Ovary (tissue), 7 donors: ENCODE measurements at regions not wholly inside any gene's neighbourhood (a gene's known extent, or its start where the extent isn't known, plus 50 kb on each side); places are given as distances from the start of the nearest gene placed in this dataset.

Source experiments
- DNase-seq, 5 donors: peaks; one replicate each; pipeline ENCODE4 v3.0.0-alpha.2; 2019 to 2020
- H3K27ac ChIP-seq, 2 donors: fragments of 200-600 bp; one replicate each; pipeline versions ENCODE4 v1.5.1 to v1.8.0; 2019 to 2022
- H3K27me3 ChIP-seq: fragments of 200-600 bp; one replicate; pipeline ENCODE4 v1.8.0; 2022
- H3K36me3 ChIP-seq: fragments of 200-600 bp; sonication (generic); one replicate; pipeline ENCODE4 v1.5.1; 2019
- H3K4me1 ChIP-seq: one replicate; pipeline ENCODE4 v1.8.1; 2013; ENCODE audit warnings: mild to moderate bottlenecking, moderate library complexity; ENCODE audit not compliant: insufficient read depth
- H3K4me3 ChIP-seq: fragments of 200-600 bp; sonication (generic); one replicate; pipeline ENCODE4 v1.5.1; 2017
- H3K9me3 ChIP-seq, 2 donors: fragments of 200-600 bp in 1 of 2; sonication (generic) in 1 of 2; one replicate each; pipeline versions ENCODE4 v1.5.1 to v1.8.1; 2013 to 2019; ENCODE audit warnings: mild to moderate bottlenecking in 1 of 2, moderate library complexity in 1 of 2
- EP300 ChIP-seq: sonication (generic); formaldehyde crosslinking; IDR thresholded peaks from one replicate; pipeline ENCODE4 v1.6.1; 2017; ENCODE audit warnings: antibody characterized with exemption
- POLR2A ChIP-seq: fragments of 450-650 bp; IDR thresholded peaks from one replicate; pipeline ENCODE4 v1.6.1; 2017; ENCODE audit warnings: antibody characterized with exemption, mild to moderate bottlenecking, moderate library complexity
- WGBS, 3 donors: extraction: QIAGEN DNeasy Blood & Tissue Kit in 1 of 3; methylation state at CpG; one replicate each; pipeline versions ENCODE4 v1.1.5 to v1.1.7; 2013 to 2017; 5-methylcytosine and 5-hydroxymethylcytosine counted together
- intact Hi-C, 4 donors: fragments of 100-400 bp; cut with DNase I; formaldehyde crosslinking; loops; one replicate each; pipeline versions ENCODE4 v1.11.0 to v1.15.1; 2022 to 2023
- TF ChIP-seq, protein P1 (sequence below), 3 donors: fragments of 450-650 bp in 2 of 3; fragments of 200-600 bp in 1 of 3; IDR thresholded peaks; one replicate each; pipeline versions ENCODE4 v1.5.1 to v1.8.0; 2016 to 2022; ENCODE audit warnings: antibody characterized with exemption in 3 of 3, mild to moderate bottlenecking in 1 of 3
- donor health status: DM: no; HTN: no; CAD: no; lungs with moderate emphysema.
- donor health status: DM: no; HTN: no; CAD: no.
- donor health status: Bipolar disorder and iron deficiency.
- donor health status: DM: no; HTN: no; CAD: no.
- donor health status: DM: yes; HTN: yes; CAD: no.

DNA sequence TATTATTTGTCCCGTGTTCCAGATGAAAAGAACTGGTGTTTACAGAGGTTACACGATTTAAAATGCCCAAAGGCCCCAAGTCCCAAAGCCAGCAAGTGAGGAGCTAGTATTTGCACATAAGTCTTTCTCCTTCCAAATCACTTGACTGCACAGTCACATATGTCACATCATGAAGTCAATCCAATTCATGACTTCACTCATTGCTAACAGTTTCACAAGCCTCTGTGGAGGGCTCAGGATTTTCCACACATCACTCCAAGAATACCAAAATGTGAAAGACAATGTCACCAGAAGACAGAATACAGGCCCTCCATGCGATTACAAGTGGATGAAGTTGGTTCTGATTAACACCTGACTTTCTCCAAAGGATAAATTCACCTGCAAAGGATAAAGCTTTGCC lies 283.1 kb upstream of the UBE2E2 start:
- H3K27ac ChIP-seq: no peak overlapping the region
- no peaks in the 10 kb centered on the region for H3K9me3 ChIP-seq
- WGBS, 3 donors: 74 to 86% (median 84%) methylated on average over 3 of the region's 3 CpGs
- H3K27me3 ChIP-seq: no peaks in the 10 kb centered on the region
- no peaks in the 10 kb centered on the region for H3K36me3 ChIP-seq
- peaks cover 2% of the 10 kb centered on the region for H3K4me1 ChIP-seq
- H3K4me3 ChIP-seq: no peak overlapping the region
- intact Hi-C loops: no loop called here
- TF ChIP-seq, protein P1, sequence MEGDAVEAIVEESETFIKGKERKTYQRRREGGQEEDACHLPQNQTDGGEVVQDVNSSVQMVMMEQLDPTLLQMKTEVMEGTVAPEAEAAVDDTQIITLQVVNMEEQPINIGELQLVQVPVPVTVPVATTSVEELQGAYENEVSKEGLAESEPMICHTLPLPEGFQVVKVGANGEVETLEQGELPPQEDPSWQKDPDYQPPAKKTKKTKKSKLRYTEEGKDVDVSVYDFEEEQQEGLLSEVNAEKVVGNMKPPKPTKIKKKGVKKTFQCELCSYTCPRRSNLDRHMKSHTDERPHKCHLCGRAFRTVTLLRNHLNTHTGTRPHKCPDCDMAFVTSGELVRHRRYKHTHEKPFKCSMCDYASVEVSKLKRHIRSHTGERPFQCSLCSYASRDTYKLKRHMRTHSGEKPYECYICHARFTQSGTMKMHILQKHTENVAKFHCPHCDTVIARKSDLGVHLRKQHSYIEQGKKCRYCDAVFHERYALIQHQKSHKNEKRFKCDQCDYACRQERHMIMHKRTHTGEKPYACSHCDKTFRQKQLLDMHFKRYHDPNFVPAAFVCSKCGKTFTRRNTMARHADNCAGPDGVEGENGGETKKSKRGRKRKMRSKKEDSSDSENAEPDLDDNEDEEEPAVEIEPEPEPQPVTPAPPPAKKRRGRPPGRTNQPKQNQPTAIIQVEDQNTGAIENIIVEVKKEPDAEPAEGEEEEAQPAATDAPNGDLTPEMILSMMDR (IDR thresholded peaks at IDR 0.05): no peak
- TF ChIP-seq POLR2A: no peak
- no peak for TF ChIP-seq EP300
- DNase-seq: no peak

DNA sequence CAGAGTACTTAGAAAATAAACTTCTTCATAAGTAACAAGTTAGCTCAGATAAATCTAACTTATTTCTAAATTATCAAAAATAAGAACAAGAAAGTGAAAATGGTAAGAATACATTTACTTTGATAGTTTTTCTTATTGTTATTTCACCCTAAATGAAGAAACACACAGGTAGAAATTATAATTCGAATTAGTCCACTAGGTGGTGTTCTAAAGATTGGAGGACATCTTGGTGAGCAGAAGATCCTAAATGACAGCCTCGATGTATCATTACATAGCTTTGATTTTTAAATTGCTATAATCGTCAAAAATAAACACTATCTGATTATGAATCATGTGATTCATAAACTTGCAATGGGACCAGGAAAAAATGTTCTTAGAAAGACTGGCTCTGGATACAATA lies 280.8 kb upstream of the UBE2E2 start:
- 47 to 55% (median 52%) methylated on average over 3 of the region's 3 CpGs for WGBS, 3 donors
- no peak for TF ChIP-seq POLR2A
- TF ChIP-seq, protein P1 (IDR thresholded peaks at IDR 0.05): peak in 1 of 3 donors; percentile 9
- intact Hi-C loops: no loop called here
- DNase-seq: no peak
- Histone ChIP-seq H3K4me1 (no peaks in the 10 kb centered on the region), H3K27me3 (no peaks in the 10 kb centered on the region), H3K4me3 (no peak overlapping the region), H3K27ac (no peak overlapping the region), H3K9me3 (no peaks in the 10 kb centered on the region), H3K36me3 (no peaks in the 10 kb centered on the region)

GRCh38 chr3:22923711-22924110 lies 279.4 kb upstream of the UBE2E2 start:
- no peaks in the 10 kb centered on the region for H3K27me3 ChIP-seq
- peaks cover 3% of the 10 kb centered on the region for H3K4me1 ChIP-seq
- no peak overlapping the region for H3K27ac ChIP-seq
- no peak overlapping the region for H3K4me3 ChIP-seq
- DNase-seq: no peak
- WGBS, 3 donors: 68 to 79% (median 70%) methylated on average over 2 of the region's 2 CpGs
- TF ChIP-seq POLR2A (no peak), EP300 (no peak)
- TF ChIP-seq, protein P1 (IDR thresholded peaks at IDR 0.05): no peak
- H3K9me3 ChIP-seq: no peaks in the 10 kb centered on the region
- no peaks in the 10 kb centered on the region for H3K36me3 ChIP-seq
- intact Hi-C loops: no loop called here

- TF ChIP-seq, protein P1 (IDR thresholded peaks at IDR 0.05): no peak
- no peak for TF ChIP-seq EP300
- no peak for TF ChIP-seq POLR2A
- intact Hi-C loops: no loop called here
- WGBS, 3 donors: 8 to 17% (median 12%) methylated on average over 8 of the region's 8 CpGs
- Histone ChIP-seq H3K4me1 (peaks cover 5% of the 10 kb centered on the region), H3K27me3 (no peaks in the 10 kb centered on the region), H3K9me3 (no peaks in the 10 kb centered on the region), H3K27ac (peak overlapping the region in 1 of 2 donors; percentile 31), H3K4me3 (no peak overlapping the region), H3K36me3 (no peaks in the 10 kb centered on the region)
- peak; percentile 23 to 73 (median 52) for DNase-seq
These were observed 274.7 kb upstream of the UBE2E2 start for GRCh38 chr3:22928216-22929110.
